MM.1S (cell line): ENCODE measurements at regions not wholly inside any gene's neighbourhood (a gene's known extent, or its start where the extent isn't known, plus 50 kb on each side); places are given as distances from the start of the nearest gene placed in this dataset.

ENCODE experiments used
- DNase-seq: peaks from one replicate; pipeline ENCODE4 v3.0.0-alpha.2; 2015
- H2AFZ ChIP-seq: fragments of 300-600 bp; sonication (generic); 2 replicates; pipeline ENCODE4 v1.6.0; 2016; ENCODE audit warnings: antibody characterized with exemption, low read length
- H3F3A ChIP-seq: fragments of 300-600 bp; sonication (generic); 2 replicates; pipeline ENCODE4 v1.6.1; 2016; ENCODE audit warnings: mild to moderate bottlenecking, antibody characterized with exemption, low read length, moderate library complexity, mixed read lengths; ENCODE audit not compliant: insufficient read depth
- H3K27ac ChIP-seq: fragments of 300-600 bp; sonication (generic); 2 replicates; pipeline ENCODE4 v1.5.1; 2016; ENCODE audit warnings: mild to moderate bottlenecking, low read length
- H3K27me3 ChIP-seq: fragments of 300-600 bp; sonication (generic); replicated peaks from 2 replicates; pipeline ENCODE4 v1.6.0; 2016; ENCODE audit warnings: low read length; ENCODE audit not compliant: insufficient read depth
- H3K36me3 ChIP-seq: fragments of 300-600 bp; sonication (generic); replicated peaks from 2 replicates; pipeline ENCODE4 v1.6.1; 2016; ENCODE audit warnings: mild to moderate bottlenecking, low read length, mixed read lengths; ENCODE audit not compliant: insufficient read depth
- H3K4me1 ChIP-seq: fragments of 300-600 bp; sonication (generic); 2 replicates; pipeline ENCODE4 v1.6.1; 2016; ENCODE audit warnings: low read length, mixed read lengths
- H3K4me2 ChIP-seq: fragments of 300-600 bp; sonication (generic); 2 replicates; pipeline ENCODE4 v1.6.0; 2016; ENCODE audit warnings: low read depth, low read length
- H3K4me3 ChIP-seq: fragments of 300-600 bp; sonication (generic); 2 replicates; pipeline ENCODE4 v1.5.1; 2016; ENCODE audit warnings: low read length, mixed read lengths
- H3K79me2 ChIP-seq: fragments of 300-600 bp; sonication (generic); 2 replicates; pipeline ENCODE4 v1.6.1; 2016; ENCODE audit warnings: mixed run types, low read length, mixed read lengths
- H3K9ac ChIP-seq: fragments of 300-600 bp; sonication (generic); 2 replicates; pipeline ENCODE4 v1.6.1; 2016; ENCODE audit warnings: low read length, mixed read lengths
- H3K9me2 ChIP-seq: fragments of 300-600 bp; sonication (generic); replicated peaks from 2 replicates; pipeline ENCODE4 v1.6.1; 2016; ENCODE audit warnings: mild to moderate bottlenecking, low read length, mixed read lengths; ENCODE audit not compliant: insufficient read depth
- H3K9me3 ChIP-seq: fragments of 300-600 bp; sonication (generic); replicated peaks from 2 replicates; pipeline ENCODE4 v1.6.1; 2016; ENCODE audit warnings: mild to moderate bottlenecking, low read length, mixed read lengths; ENCODE audit not compliant: insufficient read depth
- H4K20me1 ChIP-seq: fragments of 300-600 bp; sonication (generic); 2 replicates; pipeline ENCODE4 v1.6.1; 2016; ENCODE audit warnings: mild to moderate bottlenecking, low read length, moderate library complexity, mixed read lengths; ENCODE audit not compliant: insufficient read depth
- CTCF ChIP-seq: fragments of 300-600 bp; sonication (generic); IDR thresholded peaks from 2 replicates; pipeline ENCODE4 v1.5.1; 2016; ENCODE audit warnings: antibody characterized with exemption, low read length, mixed read lengths
- EZH2 ChIP-seq: fragments of 300-600 bp; sonication (generic); optimal IDR thresholded peaks from 2 replicates; pipeline ENCODE3; 2017; ENCODE audit warnings: low read depth, mild to moderate bottlenecking, antibody characterized with exemption, low read length, mixed read lengths
- EZH2phosphoT487 ChIP-seq: fragments of 300-600 bp; sonication (generic); IDR thresholded peaks from 2 replicates; pipeline ENCODE4 v1.6.1; 2018; ENCODE audit warnings: antibody characterized with exemption, low read length

GRCh38 chr16:85180047-85180826, 68.0 kb upstream of the CIBAR2 start:
- no peak overlapping the region for H3K9ac ChIP-seq
- H3K9me2 ChIP-seq = no peaks in the 10 kb centered on the region
- H3K9me3 ChIP-seq = no peaks in the 10 kb centered on the region
- no peaks in the 10 kb centered on the region for H4K20me1 ChIP-seq
- H3K27me3 ChIP-seq = peaks cover 70% of the 10 kb centered on the region
- H3K79me2 ChIP-seq = no peaks in the 10 kb centered on the region
- no peaks in the 10 kb centered on the region for H3K4me1 ChIP-seq
- no peaks in the 10 kb centered on the region for H3F3A ChIP-seq
- DNase-seq = no peak
- no peak overlapping the region for H3K4me3 ChIP-seq
- no peaks in the 10 kb centered on the region for H3K36me3 ChIP-seq
- no peak for TF ChIP-seq EZH2
- no peak overlapping the region for H3K4me2 ChIP-seq
- no peak overlapping the region for H2AFZ ChIP-seq
- H3K27ac ChIP-seq = no peak overlapping the region

- no peak for TF ChIP-seq EZH2phosphoT487
- TF ChIP-seq EZH2 = no peak
- TF ChIP-seq CTCF = no peak
- H3K9me2 ChIP-seq = no peaks in the 10 kb centered on the region
- peaks cover 70% of the 10 kb centered on the region for H3K27me3 ChIP-seq
- H3K4me1 ChIP-seq = no peaks in the 10 kb centered on the region
- no peaks in the 10 kb centered on the region for H3K79me2 ChIP-seq
- no peaks in the 10 kb centered on the region for H3K36me3 ChIP-seq
- H3K9ac ChIP-seq = no peak overlapping the region
- H4K20me1 ChIP-seq = no peaks in the 10 kb centered on the region
- no peak overlapping the region for H3K27ac ChIP-seq
- no peak for DNase-seq
- H3K4me3 ChIP-seq = no peak overlapping the region
- no peak overlapping the region for H3K4me2 ChIP-seq
- H3K9me3 ChIP-seq = no peaks in the 10 kb centered on the region
- H2AFZ ChIP-seq = no peak overlapping the region
- H3F3A ChIP-seq = no peaks in the 10 kb centered on the region
These were observed 68.8 kb upstream of the CIBAR2 start for GRCh38 chr16:85180827-85181738.

GRCh38 chr16:85181739-85182129, 69.5 kb upstream of the CIBAR2 start:
- no peaks in the 10 kb centered on the region for H4K20me1 ChIP-seq
- DNase-seq = no peak
- no peaks in the 10 kb centered on the region for H3K36me3 ChIP-seq
- H3K27me3 ChIP-seq = peaks cover 67% of the 10 kb centered on the region
- H3K9me3 ChIP-seq = no peaks in the 10 kb centered on the region
- no peaks in the 10 kb centered on the region for H3K4me1 ChIP-seq
- no peaks in the 10 kb centered on the region for H3K9me2 ChIP-seq
- no peak overlapping the region for H3K4me3 ChIP-seq
- no peak overlapping the region for H3K27ac ChIP-seq
- no peak overlapping the region for H3K9ac ChIP-seq
- no peaks in the 10 kb centered on the region for H3K79me2 ChIP-seq
- no peak overlapping the region for H2AFZ ChIP-seq
- TF ChIP-seq CTCF (no peak), EZH2phosphoT487 (no peak), EZH2 (no peak)
- no peak overlapping the region for H3K4me2 ChIP-seq
- no peaks in the 10 kb centered on the region for H3F3A ChIP-seq
